ENCODE measurements at regions not wholly inside any gene's neighbourhood (a gene's known extent, or its start where the extent isn't known, plus 50 kb on each side); places are given as distances from the start of the nearest gene placed in this dataset.

DNA sequence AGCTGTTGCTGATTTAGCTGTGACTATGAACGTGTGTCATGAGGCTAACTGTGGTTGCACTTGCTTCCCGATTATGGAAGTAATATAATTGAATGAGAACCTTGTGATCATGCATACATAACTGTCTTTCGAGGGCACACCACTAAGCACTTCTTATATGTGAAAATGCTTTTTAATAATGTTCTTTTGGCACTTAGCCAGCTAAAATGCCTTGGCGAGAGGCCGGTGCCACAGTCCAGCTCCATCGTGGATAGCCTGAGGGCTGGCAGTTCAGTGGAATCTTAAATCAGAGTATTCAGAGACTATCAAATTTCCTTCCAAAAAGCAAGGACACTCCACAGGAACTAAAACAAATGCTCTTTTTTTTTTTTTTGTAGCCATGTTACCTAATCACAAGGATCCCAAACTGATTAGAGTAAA is 161.6 kb upstream of the FRMD4B start:
- TF ChIP-seq SIN3A (IDR thresholded peaks at IDR 0.05; ENCODE audit: borderline replicate concordance, insufficient read depth, low read length) (no peak), POLR2AphosphoS5 (IDR thresholded peaks at IDR 0.05; ENCODE audit: low read depth, low read length) (no peak), TAF1 (IDR thresholded peaks at IDR 0.05; ENCODE audit: borderline replicate concordance, insufficient read depth, low read length) (no peak), FOXP2 (optimal IDR thresholded peaks at IDR 0.05; ENCODE audit: borderline replicate concordance, extremely low read depth, extremely low read length, insufficient read depth) (no peak)
- TF ChIP-seq, protein P1, sequence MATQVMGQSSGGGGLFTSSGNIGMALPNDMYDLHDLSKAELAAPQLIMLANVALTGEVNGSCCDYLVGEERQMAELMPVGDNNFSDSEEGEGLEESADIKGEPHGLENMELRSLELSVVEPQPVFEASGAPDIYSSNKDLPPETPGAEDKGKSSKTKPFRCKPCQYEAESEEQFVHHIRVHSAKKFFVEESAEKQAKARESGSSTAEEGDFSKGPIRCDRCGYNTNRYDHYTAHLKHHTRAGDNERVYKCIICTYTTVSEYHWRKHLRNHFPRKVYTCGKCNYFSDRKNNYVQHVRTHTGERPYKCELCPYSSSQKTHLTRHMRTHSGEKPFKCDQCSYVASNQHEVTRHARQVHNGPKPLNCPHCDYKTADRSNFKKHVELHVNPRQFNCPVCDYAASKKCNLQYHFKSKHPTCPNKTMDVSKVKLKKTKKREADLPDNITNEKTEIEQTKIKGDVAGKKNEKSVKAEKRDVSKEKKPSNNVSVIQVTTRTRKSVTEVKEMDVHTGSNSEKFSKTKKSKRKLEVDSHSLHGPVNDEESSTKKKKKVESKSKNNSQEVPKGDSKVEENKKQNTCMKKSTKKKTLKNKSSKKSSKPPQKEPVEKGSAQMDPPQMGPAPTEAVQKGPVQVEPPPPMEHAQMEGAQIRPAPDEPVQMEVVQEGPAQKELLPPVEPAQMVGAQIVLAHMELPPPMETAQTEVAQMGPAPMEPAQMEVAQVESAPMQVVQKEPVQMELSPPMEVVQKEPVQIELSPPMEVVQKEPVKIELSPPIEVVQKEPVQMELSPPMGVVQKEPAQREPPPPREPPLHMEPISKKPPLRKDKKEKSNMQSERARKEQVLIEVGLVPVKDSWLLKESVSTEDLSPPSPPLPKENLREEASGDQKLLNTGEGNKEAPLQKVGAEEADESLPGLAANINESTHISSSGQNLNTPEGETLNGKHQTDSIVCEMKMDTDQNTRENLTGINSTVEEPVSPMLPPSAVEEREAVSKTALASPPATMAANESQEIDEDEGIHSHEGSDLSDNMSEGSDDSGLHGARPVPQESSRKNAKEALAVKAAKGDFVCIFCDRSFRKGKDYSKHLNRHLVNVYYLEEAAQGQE (IDR thresholded peaks at IDR 0.05; ENCODE audit: insufficient read depth in 1 of 2, low read depth in 2 of 2, low read length in 2 of 2), result no peak

All from PFSK-1 (cell line).